Hepatocyte (in vitro differentiated cells): ENCODE measurements at regions not wholly inside any gene's neighbourhood (a gene's known extent, or its start where the extent isn't known, plus 50 kb on each side); places are given as distances from the start of the nearest gene placed in this dataset.

Experiments
- EZH2 ChIP-seq: fragments of 200-600 bp; sonication (generic); IDR thresholded peaks from 2 replicates; pipeline ENCODE4 v1.6.1; 2016; ENCODE audit warnings: antibody characterized with exemption, mild to moderate bottlenecking, borderline replicate concordance
- TF ChIP-seq, protein P1 (sequence below): fragments of 200-600 bp; sonication (generic); IDR thresholded peaks from 2 replicates; pipeline ENCODE4 v1.5.1; 2016; ENCODE audit warnings: antibody characterized with exemption, mild to moderate bottlenecking; ENCODE audit not compliant: poor library complexity

DNA sequence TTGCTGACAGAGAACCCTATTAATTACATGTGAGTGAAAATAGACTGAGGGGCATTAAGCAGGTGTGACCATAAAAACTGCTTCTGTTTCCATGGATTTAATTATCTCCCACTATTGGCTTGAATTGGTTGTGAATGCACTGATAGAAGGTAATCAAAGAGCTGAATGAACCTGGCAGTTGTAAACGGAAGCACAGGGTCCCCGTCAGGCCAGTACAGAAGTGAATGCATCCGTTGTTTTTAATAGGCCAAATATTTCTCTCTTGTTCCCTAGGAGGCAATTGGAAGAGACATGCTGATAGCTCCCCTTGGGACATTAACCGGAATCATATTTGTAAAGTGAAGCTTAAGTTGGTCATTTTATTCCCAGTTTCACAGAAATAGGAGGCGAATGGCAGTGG is 147.0 kb downstream of the CAVIN4 start:
- TF ChIP-seq, protein P1, sequence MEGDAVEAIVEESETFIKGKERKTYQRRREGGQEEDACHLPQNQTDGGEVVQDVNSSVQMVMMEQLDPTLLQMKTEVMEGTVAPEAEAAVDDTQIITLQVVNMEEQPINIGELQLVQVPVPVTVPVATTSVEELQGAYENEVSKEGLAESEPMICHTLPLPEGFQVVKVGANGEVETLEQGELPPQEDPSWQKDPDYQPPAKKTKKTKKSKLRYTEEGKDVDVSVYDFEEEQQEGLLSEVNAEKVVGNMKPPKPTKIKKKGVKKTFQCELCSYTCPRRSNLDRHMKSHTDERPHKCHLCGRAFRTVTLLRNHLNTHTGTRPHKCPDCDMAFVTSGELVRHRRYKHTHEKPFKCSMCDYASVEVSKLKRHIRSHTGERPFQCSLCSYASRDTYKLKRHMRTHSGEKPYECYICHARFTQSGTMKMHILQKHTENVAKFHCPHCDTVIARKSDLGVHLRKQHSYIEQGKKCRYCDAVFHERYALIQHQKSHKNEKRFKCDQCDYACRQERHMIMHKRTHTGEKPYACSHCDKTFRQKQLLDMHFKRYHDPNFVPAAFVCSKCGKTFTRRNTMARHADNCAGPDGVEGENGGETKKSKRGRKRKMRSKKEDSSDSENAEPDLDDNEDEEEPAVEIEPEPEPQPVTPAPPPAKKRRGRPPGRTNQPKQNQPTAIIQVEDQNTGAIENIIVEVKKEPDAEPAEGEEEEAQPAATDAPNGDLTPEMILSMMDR, result no peak
- TF ChIP-seq EZH2, result no peak
